ENCODE measurements at regions not wholly inside any gene's neighbourhood (a gene's known extent, or its start where the extent isn't known, plus 50 kb on each side); places are given as distances from the start of the nearest gene placed in this dataset.
"Not testable (repeated sequence)": the region's sequence is repeated elsewhere in the genome, so short reads cannot be mapped to it uniquely, and the experiment has no call there.

- DNase-seq = no peak
These were observed 129.4 kb downstream of the C12orf75 start for GRCh38 chr12:105459760-105460330.

- DNase-seq = no peak
These were observed 130.9 kb downstream of the C12orf75 start for GRCh38 chr12:105461271-105461943.

DNA sequence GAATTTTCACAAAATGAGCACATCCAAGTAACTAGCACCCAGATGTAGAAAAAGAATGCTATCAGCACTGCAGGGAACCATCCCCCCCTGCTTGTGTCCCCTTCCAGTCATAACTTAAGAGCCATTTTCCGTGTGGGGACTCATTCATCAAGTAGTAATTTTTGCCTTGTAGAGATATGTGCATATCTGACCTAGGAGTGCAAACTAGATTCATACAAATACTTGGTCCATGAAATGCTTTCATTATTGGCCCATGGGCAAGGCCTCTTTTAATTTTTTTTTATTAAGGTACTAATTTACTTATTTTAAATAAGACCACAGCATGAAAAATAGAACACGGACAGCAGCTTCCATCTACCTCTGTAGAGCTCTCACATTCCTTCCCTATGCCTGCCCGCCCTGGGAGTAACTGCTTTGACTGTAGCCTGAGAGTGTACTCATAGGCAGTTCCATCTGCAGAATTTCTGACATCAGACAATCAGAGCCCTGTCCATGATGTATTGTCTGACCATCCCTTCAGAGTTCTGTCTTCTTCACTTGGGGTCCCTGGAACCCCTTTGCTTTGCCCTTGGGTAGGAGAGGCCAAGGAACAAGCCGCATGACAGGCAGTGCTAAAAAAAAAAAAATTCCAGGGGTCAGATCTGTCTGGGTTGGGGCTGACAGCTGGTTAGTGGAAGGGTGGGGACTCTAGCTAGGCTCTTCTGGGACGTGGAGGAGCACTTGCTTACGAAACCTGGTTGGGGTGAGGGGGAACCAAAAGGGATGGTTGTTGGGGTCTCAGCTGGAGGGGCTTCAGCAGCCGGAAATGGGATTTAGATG, 131.7 kb downstream of the C12orf75 start:
- no peak for DNase-seq

- no peak for DNase-seq
These were observed 132.3 kb downstream of the C12orf75 start for GRCh38 chr12:105462831-105463230.

GRCh38 chr12:105464406-105464805, 133.9 kb downstream of the C12orf75 start:
- peak; percentile 75 for DNase-seq

DNA sequence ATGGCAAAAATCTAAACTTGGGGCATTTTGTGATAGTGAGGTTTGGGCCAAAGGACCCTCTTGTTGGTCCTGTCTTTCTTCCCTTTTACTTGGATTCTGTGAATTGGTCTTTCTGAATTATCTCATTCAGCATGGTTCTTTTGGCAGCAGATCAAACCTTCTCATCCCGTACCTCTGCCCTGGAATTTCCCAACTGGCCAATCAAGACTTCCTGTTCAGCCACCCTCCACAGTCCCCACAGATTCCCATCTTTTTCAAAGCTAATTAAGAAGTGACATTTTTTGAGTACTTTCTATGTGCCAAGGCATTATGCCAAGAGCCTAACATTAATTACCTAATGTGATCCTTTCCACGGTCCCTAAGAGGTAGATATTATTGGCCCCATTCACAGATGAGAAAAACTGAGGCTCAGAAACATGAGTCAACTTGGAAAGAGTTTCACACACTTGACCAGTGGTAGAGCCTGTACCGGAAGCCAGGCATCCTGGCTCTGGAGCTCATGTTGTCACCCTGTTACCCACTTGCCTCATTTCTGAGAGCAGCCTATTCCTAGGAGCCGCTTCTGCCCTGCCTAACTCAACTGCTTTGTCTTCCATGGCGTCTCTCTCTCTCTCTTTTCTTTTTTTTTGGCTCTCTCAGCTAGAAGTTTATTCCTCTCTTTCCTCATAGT, 135.9 kb downstream of the C12orf75 start:
- no peak for DNase-seq

DNA sequence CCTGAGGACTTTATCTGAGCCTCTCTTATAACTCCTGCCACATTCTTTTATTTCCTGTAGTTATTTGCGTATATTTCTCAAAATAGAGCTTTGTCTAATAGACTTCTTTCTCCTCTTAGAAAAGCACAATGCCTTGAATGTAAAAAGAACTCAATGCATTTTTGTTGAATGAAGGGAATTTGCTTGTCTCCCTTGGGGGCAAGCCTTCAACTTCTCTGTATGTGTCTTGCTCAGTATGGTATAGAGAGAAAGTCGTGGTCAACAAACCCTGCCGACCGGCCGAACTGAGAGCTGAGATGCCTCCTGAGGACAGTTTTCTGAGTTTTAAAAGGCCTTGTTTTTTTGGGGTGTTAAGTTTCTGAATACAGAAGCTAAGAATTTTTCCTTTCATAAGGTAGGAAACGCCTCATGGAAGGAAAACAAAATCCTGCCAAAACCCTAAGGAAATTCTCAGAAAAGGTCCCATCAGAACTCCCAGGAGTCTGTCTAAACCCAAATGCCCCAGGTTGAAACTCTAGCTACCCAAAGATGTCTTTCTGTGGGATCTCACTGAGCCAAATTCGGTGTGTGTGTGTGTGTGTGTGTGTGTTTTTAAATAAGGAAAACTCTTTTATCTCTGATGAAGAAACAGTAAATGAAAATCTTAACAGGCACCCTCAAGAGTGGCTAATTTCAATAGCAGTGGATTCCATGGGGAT, 136.6 kb downstream of the C12orf75 start:
- DNase-seq = no peak

DNA sequence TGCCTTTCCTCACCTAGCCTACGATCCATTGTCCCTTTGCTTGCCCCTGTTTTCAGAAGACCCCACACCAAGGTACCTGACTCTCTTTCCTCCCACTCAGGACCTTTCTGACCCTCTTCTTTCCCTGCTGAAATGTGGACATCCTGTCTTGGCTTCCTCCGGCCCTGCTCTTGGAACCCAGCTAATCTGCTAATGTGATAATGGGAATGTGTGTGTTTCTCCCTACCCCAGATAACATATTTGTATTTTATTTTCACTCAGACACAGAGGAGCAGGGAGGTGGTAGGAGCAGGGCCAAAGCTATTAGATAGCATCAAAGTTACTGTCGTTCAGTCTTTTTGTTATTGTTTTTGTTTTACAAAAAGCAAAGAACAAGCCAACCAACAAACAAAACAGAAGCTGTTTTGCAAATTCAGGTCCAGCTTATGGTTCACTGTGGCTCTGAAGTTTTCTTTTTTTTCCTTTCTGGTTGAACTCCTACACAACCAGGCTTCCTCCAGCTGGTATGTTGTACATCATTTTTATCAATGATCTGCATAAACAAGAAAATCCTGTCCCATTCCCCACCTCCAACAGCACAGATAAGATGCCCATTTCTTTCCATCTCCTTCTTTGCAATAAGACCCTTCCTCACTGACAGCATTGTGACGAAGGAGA, 137.3 kb downstream of the C12orf75 start:
- no peak for DNase-seq

DNA sequence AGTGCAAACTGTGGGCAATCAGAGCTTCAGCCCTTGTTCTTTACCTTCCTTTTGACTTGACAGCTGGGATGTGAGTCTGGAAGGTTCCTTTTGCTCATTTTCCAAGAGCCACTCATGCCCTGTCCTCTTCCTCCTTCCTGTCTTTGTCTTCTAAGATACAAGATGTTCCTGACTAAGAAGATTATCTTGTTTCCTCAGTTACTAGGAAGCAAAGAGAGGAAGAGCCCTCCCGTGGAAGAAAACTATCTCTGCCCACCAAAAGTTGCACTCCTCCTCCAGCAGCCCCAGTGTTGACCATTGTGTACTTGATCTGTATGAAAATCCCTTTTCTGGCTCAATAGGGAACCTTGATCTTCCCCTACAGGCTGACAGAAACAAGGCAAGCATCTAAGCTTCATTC, 138.0 kb downstream of the C12orf75 start:
- DNase-seq = no peak

DNA sequence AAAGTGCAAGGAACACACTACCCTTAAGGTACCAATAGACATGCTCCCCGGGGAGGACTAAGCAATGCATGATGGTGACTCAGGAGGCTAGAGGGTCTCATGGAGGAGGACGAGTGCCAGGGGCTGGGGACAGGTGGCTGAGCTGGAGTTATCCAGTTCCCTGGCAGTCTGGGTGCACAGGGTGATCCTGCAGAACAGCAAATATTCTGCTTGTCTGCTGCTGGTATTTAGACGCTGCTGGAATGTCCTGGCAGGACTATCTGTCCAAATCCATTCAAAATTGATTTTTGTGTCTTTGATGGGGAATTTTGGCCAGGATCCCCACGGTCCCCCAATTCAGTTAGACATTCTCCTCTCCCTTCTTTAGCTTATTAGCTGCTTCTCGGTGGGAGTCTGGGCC, 138.7 kb downstream of the C12orf75 start:
- no peak for DNase-seq

- DNase-seq = no peak
These were observed 139.2 kb downstream of the C12orf75 start for GRCh38 chr12:105469701-105470100.

DNA sequence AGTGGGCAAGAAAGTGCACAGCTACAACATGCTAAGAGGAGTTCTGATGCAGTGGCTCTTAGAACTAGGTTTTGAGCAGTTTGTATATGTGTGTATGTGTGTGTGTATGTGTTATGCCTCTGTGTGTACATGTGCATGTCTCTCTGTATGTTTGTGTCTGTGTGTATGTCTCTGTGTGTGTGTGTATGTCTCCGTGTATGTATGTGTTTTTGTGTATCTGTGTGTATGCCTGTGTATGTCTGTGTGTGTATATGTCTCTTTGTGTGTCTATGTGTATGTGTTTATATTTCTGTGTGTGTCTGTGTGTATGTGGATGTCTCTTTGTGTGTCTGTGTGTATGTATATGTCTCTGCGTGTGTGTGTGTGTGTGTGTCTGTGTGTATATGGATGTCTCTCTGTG, 139.6 kb downstream of the C12orf75 start:
- no peak for DNase-seq

- DNase-seq = no peak
These were observed 140.1 kb downstream of the C12orf75 start for GRCh38 chr12:105470601-105471000.

DNA sequence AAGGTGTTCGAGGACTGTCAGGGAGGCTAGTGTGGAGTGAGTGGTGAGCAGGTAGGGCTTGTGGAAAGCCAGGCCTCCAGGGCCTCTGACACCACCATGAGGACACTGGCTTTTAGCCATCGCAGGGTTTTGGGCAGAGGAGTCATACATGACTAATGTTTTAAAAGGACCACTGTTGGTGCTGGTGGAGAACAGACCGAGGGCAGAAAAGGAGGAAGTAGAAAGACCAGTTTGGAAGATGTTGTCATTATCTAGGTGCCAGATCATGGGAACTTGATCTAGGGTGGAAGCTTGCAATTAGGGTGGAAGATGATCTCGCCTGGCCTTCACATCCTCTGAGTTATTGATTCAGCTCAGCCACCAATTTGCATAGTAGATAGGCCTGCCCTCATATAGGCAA, 144.2 kb downstream of the C12orf75 start:
- DNase-seq = no peak

- DNase-seq = no peak
These were observed 146.1 kb downstream of the C12orf75 start for GRCh38 chr12:105476616-105477015.

- DNase-seq = no peak
These were observed 147.4 kb downstream of the C12orf75 start for GRCh38 chr12:105477873-105478272.

GRCh38 chr12:105478788-105479187, 148.3 kb downstream of the C12orf75 start:
- DNase-seq = not testable (repeated sequence)

DNA sequence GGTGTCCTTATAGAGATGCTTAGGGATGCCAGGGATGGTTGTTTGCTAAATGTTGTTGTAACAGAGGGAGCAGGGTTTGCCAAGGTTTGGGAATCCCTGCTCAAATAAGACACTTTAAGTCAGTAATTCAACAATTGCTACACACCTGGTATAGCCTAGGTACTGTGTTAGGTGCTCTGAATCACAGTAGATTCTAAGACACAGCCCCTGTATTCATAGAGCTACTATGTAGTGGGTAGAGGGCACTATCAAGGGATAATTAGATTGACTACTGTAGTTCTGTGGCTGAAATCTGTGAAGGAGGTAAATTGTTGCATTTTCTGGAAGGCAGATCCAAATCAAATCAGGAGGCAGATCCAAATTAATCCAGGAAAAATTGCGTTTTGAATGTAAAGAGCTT, 149.2 kb downstream of the C12orf75 start:
- DNase-seq = no peak

GRCh38 chr12:105480162-105480561, 149.7 kb downstream of the C12orf75 start:
- no peak for DNase-seq

GRCh38 chr12:105481392-105482300, 151.2 kb downstream of the C12orf75 start:
- no peak for DNase-seq

- DNase-seq = no peak
These were observed 152.5 kb downstream of the C12orf75 start for GRCh38 chr12:105482951-105483350.
